ENCODE measurements at regions not wholly inside any gene's neighbourhood (a gene's known extent, or its start where the extent isn't known, plus 50 kb on each side); places are given as distances from the start of the nearest gene placed in this dataset.

- Histone ChIP-seq H3K36me3 (no peaks in the 10 kb centered on the region), H3K27ac (no peak overlapping the region), H4K20me1 (no peaks in the 10 kb centered on the region), H3K4me1 (no peaks in the 10 kb centered on the region), H3K9me3 (replicated peaks in 1 of 11) (0 out of 22 replicates have a peak, but pooled peaks cover 0 to 7% (median 0%) of the 10 kb centered on the region in 11 experiments), H3K9ac (no peak overlapping the region), H3K4me2 (no peak overlapping the region), H3K27me3 (no peaks in the 10 kb centered on the region), H3K4me3 (no peak overlapping the region)
- no peak for TF ChIP-seq Cebpa-rat (IDR thresholded peaks at IDR 0.05)
These were observed 1237.4 kb upstream of the CDH18 start for GRCh38 chr5:21225223-21226064.

DNA sequence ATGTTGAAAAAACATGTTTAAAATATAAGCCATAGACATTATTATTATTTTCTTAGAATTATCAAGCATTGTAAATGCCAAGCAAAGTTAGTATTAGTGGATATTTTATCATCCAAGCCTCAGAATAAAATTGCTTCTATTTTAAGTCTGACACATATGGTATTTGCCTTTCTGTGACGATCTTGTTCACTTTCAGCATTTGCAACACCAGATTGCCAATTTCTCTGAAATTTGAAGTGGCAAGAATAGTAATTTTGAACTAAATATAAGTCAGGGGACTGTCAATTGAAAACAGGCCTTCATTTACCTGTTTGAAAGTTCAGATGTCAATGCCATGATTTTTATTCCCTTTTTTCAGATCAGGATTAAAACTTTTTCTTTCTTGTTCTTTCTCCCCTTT is 1233.6 kb upstream of the CDH18 start:
- Histone ChIP-seq H3K27me3 (no peaks in the 10 kb centered on the region), H3K4me3 (no peak overlapping the region), H3K9ac (no peak overlapping the region)

GRCh38 chr5:21219966-21220365 is 1232.0 kb upstream of the CDH18 start:
- no peak overlapping the region for H3K9ac ChIP-seq
- no peaks in the 10 kb centered on the region for H3K36me3 ChIP-seq
- H3K27me3 ChIP-seq = no peaks in the 10 kb centered on the region
- H3K4me3 ChIP-seq = no peak overlapping the region
- H3K4me1 ChIP-seq = peaks cover 0 to 7% (median 0%) of the 10 kb centered on the region in 10 experiments; a peak in 2 of 20 replicates
- no peaks in the 10 kb centered on the region for H4K20me1 ChIP-seq
- peak overlapping the region in 2 of 11 experiments; percentile 13 to 30; a peak in 2 of 22 replicates for H3K4me2 ChIP-seq
- H3K9me3 ChIP-seq (replicated peaks in 1 of 11) = no peaks in the 10 kb centered on the region
- no peak overlapping the region for H3K27ac ChIP-seq
- no peak for TF ChIP-seq Cebpa-rat (IDR thresholded peaks at IDR 0.05)

More for the DNA sequence above, 1233.6 kb upstream of the CDH18 start:
- Histone ChIP-seq H3K9me3 (replicated peaks in 1 of 11) (0 out of 22 replicates have a peak, but pooled peaks cover 0 to 7% (median 0%) of the 10 kb centered on the region in 11 experiments), H3K27ac (no peak overlapping the region), H3K4me1 (peaks cover 0 to 7% (median 0%) of the 10 kb centered on the region in 10 experiments; a peak in 2 of 20 replicates), H3K4me2 (no peak overlapping the region), H3K36me3 (no peaks in the 10 kb centered on the region), H4K20me1 (no peaks in the 10 kb centered on the region)
- no peak for TF ChIP-seq Cebpa-rat (IDR thresholded peaks at IDR 0.05)

DNA sequence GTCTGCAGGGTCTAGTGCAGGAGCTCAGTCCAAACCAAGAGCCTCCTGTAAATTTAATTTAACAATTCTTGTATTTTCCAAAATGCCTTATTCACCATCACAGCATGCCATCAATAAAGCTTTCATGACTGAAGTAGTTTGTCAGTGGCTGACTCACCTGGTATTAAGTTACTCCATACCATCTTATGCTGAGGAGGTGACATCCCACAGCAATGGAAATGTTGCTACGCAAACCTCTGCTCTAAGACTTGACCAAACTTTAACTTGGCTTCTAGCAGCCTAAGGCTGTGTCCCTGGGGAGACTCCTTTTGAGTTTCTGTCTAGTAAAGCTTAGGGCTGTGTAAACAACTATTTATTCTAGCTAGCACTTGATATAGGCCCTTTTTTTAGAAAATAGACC is 1231.3 kb upstream of the CDH18 start:
- Histone ChIP-seq H3K4me3 (no peak overlapping the region), H3K9ac (no peak overlapping the region), H4K20me1 (no peaks in the 10 kb centered on the region), H3K36me3 (no peaks in the 10 kb centered on the region), H3K4me1 (peaks cover 0 to 7% (median 0%) of the 10 kb centered on the region in 10 experiments; a peak in 2 of 20 replicates), H3K27me3 (no peaks in the 10 kb centered on the region), H3K4me2 (no peak overlapping the region), H3K9me3 (replicated peaks in 1 of 11) (no peaks in the 10 kb centered on the region), H3K27ac (no peak overlapping the region)
- no peak for TF ChIP-seq Cebpa-rat (IDR thresholded peaks at IDR 0.05)

DNA sequence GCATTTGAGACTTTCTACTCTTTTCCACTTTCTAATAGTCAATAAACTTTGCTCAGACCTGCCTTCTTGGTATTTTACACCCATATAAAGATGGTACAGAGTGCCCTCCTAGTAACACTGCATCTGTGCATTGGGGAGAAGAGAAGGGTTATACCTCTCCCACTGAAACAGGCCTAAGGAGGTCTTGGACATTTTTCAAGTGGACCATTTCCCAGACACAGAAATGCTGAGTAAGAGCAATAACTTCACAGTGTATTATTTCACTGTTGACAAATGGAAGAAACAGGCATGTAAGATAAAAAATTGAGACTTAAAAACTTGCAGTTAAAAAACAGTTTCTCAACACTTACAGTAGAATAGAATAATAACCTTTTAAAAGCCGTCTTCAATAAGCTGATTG is 1224.0 kb upstream of the CDH18 start:
- Histone ChIP-seq H3K4me2 (no peak overlapping the region), H3K27me3 (no peaks in the 10 kb centered on the region), H3K36me3 (no peaks in the 10 kb centered on the region), H3K27ac (no peak overlapping the region), H3K9ac (no peak overlapping the region), H4K20me1 (no peaks in the 10 kb centered on the region), H3K4me3 (no peak overlapping the region), H3K4me1 (no peaks in the 10 kb centered on the region), H3K9me3 (replicated peaks in 1 of 11) (no peaks in the 10 kb centered on the region)
- no peak for TF ChIP-seq Cebpa-rat (IDR thresholded peaks at IDR 0.05)

DNA sequence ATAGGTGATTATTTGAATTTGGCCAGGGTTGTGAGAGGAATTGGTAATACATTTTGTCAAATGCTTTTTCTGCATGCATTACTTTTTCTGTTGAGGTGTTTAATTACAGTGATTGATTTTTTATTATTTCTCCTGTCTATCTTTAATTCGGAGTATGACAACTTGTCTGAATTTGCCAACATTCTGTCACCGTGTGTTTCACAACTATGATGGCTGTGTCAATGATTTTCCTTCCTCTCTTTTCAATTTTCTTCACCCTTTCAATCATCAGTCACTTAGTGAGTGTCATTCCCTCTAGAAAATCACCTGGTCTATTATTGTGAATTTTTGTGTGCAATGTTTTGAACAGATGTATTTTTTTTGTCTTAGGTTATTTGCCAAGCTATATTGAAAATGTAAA is 1221.4 kb upstream of the CDH18 start:
- Histone ChIP-seq H4K20me1 (no peaks in the 10 kb centered on the region), H3K9me3 (replicated peaks in 1 of 11) (no peaks in the 10 kb centered on the region)

DNA sequence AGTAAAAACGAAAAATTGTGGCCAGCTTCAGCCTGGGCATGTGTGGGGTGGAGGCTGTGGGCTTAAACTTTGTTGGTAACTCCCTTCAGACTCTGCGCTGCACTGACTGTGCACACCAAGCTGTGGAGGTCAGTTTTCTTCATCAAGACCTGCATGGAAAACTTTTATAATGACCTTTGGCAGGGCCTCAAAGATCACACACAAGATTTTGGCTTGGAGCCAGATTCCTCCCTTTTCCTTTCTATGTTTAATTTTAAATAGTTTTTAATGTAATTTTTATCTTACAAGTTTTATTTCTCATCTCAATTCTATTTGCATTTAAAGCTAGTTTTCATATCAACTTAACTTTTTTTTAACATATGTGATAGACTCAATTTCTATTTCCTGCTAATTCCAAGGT is 1211.1 kb upstream of the CDH18 start:
- no peaks in the 10 kb centered on the region for H3K36me3 ChIP-seq

More for the DNA sequence above, 1221.4 kb upstream of the CDH18 start:
- no peaks in the 10 kb centered on the region for H3K27me3 ChIP-seq
- H3K4me2 ChIP-seq = no peak overlapping the region
- H3K9ac ChIP-seq = no peak overlapping the region
- H3K27ac ChIP-seq = no peak overlapping the region
- H3K36me3 ChIP-seq = no peaks in the 10 kb centered on the region
- no peak overlapping the region for H3K4me3 ChIP-seq
- H3K4me1 ChIP-seq = no peaks in the 10 kb centered on the region
- TF ChIP-seq Cebpa-rat (IDR thresholded peaks at IDR 0.05) = no peak

DNA sequence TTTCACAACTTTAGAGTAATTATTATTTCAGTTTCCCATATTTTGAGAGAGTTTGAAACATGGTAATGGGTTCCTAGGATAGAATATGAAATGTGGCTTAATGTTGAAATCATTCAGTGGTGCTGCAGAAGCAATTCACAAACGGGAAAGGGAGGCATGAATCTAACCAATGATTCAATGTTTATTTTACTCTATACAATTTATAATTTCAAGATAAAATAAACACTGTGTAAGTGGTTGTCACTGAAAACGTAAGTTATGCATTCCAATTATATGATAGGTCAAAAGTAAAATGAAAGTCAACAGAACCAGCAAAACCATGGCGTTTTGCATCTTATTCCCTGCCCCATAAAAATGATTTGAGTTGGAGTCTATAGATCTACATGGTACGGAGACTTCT is 1207.1 kb upstream of the CDH18 start:
- H3K27ac ChIP-seq = no peak overlapping the region
- no peak for TF ChIP-seq Cebpa-rat (IDR thresholded peaks at IDR 0.05)
- no peak overlapping the region for H3K4me2 ChIP-seq
- H3K27me3 ChIP-seq = no peaks in the 10 kb centered on the region
- no peak overlapping the region for H3K9ac ChIP-seq
- no peaks in the 10 kb centered on the region for H4K20me1 ChIP-seq
- no peaks in the 10 kb centered on the region for H3K9me3 ChIP-seq (replicated peaks in 1 of 11)
- H3K36me3 ChIP-seq = no peaks in the 10 kb centered on the region
- no peaks in the 10 kb centered on the region for H3K4me1 ChIP-seq
- H3K4me3 ChIP-seq = no peak overlapping the region

More for the DNA sequence above, 1211.1 kb upstream of the CDH18 start:
- Histone ChIP-seq H4K20me1 (no peaks in the 10 kb centered on the region), H3K9me3 (replicated peaks in 1 of 11) (no peaks in the 10 kb centered on the region), H3K27ac (no peak overlapping the region), H3K4me1 (no peaks in the 10 kb centered on the region), H3K4me2 (no peak overlapping the region), H3K27me3 (no peaks in the 10 kb centered on the region), H3K9ac (no peak overlapping the region), H3K4me3 (no peak overlapping the region)
- no peak for TF ChIP-seq Cebpa-rat (IDR thresholded peaks at IDR 0.05)

DNA sequence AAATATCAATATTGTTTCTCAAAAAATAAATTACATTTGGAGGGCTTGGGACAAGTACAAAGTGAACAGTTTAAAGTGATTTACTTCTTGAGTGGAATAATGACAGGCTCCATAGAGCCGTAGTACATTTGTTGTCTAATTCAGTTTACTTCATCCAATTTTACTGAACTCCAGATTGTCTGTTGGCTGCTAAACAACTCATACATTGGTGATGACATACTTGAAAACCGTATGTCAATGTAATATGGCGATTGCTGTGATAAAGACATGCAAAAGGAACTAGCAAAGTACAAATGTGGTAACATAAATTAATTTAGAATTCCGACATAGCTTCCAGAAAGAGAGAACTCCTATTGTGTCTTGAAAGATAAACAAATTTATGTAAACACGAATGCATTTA is 1197.5 kb upstream of the CDH18 start:
- Histone ChIP-seq H3K9me3 (replicated peaks in 1 of 11) (no peaks in the 10 kb centered on the region), H3K27me3 (no peaks in the 10 kb centered on the region), H4K20me1 (no peaks in the 10 kb centered on the region), H3K4me2 (no peak overlapping the region), H3K9ac (no peak overlapping the region), H3K27ac (no peak overlapping the region), H3K4me1 (no peaks in the 10 kb centered on the region), H3K36me3 (no peaks in the 10 kb centered on the region), H3K4me3 (no peak overlapping the region)
- TF ChIP-seq Cebpa-rat (IDR thresholded peaks at IDR 0.05) = no peak

DNA sequence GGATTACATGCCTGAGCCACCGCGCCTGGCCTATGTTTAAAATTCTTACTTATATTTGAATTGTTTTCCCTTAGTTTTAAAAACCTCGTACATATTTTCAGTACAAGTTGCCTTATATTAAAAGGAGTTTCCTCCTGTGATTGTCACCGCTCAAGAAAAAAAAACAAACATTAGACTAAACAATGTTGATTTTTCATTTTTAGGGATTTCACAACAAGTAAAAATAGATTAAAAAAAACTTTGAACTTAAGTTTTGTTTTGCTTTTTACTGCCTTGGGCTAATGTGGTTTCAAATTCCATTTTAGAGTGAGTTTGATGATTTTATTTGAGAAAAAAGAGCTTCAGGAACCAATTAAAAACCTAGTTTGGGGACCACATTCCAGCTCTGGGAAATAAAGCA is 1196.6 kb upstream of the CDH18 start:
- Histone ChIP-seq H3K36me3 (no peaks in the 10 kb centered on the region), H3K4me2 (no peak overlapping the region), H4K20me1 (no peaks in the 10 kb centered on the region), H3K4me1 (no peaks in the 10 kb centered on the region), H3K9me3 (replicated peaks in 1 of 11) (no peaks in the 10 kb centered on the region), H3K4me3 (no peak overlapping the region), H3K9ac (no peak overlapping the region), H3K27me3 (no peaks in the 10 kb centered on the region), H3K27ac (no peak overlapping the region)
- no peak for TF ChIP-seq Cebpa-rat (IDR thresholded peaks at IDR 0.05)

All from BLaER1 treated with 17β-estradiol and CSF1 and Interleukin-3, amounts not matched to agents 10 nM and 100 nM (cell line).